D721Med (cell line): ENCODE measurements at regions not wholly inside any gene's neighbourhood (a gene's known extent, or its start where the extent isn't known, plus 50 kb on each side); places are given as distances from the start of the nearest gene placed in this dataset.

Experiments used
- DNase-seq: peaks from one replicate; pipeline ENCODE4 v3.0.0; 2011; ENCODE audit warnings: low spot score; ENCODE audit not compliant: insufficient read length
- FAIRE-seq: peaks from 2 replicates; lab custom pipeline; 2011; peaks lifted over from hg19 to GRCh38; lab: Jason Lieb, UNC
- TF ChIP-seq, protein P1 (sequence below): IDR thresholded peaks from 2 replicates; pipeline ENCODE4 v1.5.1; 2012; ENCODE audit warnings: mild to moderate bottlenecking, control low read depth; ENCODE audit not compliant: insufficient read depth; ENCODE audit errors: missing control alignments

DNA sequence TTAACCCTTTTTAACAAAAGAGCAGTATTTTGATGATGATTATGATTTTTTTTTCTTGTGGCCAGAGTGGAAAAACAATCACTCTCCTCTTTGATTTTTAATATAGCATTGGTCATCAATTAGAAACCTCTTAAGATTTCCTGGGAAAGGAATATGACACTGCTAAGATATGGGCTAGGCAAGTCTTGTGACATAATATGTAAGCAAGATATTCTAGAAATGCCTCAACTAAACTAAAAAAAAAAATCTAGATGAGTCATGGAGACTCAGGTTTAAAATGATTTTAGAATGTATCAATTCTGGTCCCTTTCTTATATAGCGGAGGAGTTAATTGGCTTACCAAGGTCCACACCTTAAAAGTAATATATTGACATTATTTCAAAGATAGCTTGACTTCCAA, 60.3 kb upstream of the JUN start:
- TF ChIP-seq, protein P1, sequence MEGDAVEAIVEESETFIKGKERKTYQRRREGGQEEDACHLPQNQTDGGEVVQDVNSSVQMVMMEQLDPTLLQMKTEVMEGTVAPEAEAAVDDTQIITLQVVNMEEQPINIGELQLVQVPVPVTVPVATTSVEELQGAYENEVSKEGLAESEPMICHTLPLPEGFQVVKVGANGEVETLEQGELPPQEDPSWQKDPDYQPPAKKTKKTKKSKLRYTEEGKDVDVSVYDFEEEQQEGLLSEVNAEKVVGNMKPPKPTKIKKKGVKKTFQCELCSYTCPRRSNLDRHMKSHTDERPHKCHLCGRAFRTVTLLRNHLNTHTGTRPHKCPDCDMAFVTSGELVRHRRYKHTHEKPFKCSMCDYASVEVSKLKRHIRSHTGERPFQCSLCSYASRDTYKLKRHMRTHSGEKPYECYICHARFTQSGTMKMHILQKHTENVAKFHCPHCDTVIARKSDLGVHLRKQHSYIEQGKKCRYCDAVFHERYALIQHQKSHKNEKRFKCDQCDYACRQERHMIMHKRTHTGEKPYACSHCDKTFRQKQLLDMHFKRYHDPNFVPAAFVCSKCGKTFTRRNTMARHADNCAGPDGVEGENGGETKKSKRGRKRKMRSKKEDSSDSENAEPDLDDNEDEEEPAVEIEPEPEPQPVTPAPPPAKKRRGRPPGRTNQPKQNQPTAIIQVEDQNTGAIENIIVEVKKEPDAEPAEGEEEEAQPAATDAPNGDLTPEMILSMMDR, result no peak
- no peak for FAIRE-seq
- DNase-seq, result no peak

DNA sequence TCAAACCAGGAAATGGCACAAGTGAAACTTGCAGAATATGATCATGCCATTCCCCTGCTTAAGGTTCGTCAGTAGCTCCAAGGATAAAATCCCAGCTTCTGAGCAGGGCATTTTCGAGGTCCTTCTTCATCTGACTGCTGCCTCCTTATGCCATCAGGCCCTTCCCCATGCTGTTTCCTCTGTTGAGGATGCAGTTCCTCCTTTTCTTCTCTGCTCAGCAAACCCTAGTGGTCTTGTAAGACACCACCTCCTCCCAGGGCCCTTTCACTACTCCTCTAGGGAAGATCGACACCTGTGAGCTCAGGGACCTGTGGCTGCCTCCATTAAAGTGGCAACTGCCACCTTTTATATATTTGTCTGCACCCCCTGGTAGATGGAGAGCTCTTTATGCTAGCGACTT, 62.1 kb upstream of the JUN start:
- DNase-seq (no peak), FAIRE-seq (no peak)
- TF ChIP-seq, protein P1, result no peak

DNA sequence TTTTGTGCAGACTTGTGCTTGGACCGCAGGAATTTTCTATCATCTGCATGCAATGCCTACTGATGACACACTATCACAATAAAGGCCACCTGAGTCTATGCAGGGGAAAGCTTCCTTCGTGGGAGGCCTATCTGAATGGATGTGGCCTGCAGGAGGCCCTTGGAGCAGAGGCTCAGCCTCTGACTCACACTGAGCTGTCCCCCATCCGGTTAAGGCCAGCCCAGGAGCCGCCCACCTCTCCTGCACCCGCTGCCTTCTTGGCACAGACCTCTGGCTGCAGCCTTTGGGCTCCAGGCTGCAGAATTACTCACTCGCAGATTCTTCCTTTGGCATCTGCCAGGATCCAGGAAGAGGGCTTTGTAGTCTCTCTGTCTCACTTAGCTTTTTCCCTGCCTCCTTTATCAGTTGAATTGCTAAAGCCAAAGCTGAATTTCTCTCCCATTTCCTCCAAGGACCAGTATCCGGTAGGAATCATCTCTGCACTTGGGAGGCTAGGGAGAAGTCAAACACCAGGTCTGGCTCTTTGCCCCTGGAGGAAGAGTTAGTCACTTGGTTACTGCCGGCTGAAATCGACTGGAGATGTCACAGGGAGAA, 65.1 kb upstream of the JUN start:
- TF ChIP-seq, protein P1, result no peak
- no peak for FAIRE-seq
- DNase-seq, result no peak

DNA sequence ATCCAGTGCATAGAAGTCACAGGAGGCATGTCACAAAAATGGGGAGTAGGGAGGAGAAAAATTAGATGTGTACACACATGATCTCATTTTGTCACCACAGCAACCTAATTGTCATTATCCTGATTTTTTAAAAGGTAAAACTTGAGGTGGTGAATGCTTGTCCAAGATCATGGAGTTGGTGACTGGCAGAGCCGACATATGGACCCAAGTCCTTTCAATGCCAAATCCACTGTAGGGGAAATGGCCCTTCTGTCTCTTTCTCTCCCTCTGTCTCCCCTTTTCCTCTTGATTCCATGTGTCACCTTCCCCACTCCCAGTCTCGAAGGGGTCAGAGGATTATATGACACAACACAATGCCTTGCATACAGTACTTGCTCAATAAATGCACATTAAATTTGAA, 65.7 kb upstream of the JUN start:
- FAIRE-seq (no peak), DNase-seq (no peak)
- TF ChIP-seq, protein P1, result no peak

DNA sequence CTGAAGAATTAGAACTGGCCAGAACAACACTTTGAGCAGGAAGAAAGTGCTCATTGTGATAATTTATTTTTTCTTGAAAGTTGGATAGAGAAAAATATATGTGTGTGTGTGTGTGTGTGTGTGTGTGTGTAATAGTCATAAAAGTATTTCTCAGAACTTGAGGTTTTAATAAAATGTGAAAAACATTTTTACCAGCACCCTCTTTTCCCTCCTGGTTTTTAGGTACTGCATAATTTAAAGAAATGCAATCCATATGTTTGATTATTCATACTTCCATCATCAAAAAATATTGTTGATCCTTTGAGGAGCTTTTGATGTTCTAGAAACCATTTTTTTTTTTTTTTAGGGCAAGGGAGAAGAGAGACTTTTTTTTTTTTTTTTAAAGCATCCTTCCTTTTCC, 66.8 kb upstream of the JUN start:
- TF ChIP-seq, protein P1, result no peak
- no peak for FAIRE-seq
- no peak for DNase-seq

DNA sequence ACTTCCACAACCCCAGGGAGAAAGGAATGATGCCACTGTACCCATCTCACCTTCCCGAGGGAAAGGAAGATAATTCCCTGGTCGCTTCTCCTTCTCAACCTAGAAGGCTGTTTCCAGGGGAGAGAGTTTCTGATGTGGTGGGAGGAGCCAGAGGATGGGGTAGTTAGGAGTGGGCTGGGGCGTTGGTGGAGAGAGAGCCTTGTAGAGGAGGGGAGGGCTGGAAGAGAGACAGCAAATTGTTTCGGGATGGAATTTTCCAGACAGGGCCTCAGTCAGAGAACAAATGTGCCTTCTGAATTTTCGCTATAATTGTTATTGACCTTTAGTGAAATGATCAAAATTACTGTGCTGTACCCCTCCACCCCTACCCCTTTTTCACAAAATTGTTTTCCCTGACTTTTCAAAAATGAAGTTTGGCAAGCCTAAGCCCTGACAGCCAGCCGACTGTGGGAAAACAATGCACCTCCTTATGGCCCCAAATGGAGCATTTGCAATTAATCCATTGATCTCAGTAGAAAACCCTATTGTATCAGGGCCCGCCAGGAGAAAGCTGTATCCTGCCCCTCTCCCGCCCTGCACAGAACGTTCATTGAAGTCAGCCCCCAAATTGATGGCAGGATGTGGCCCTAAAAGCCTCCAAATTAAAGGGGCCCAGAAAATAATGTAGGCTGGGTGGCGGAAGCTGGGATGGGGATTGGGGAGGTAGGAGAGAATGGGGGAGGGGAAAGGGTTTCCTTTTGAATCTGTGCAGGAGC, 69.1 kb upstream of the JUN start:
- FAIRE-seq (no peak), DNase-seq (no peak)
- TF ChIP-seq, protein P1, result no peak

DNA sequence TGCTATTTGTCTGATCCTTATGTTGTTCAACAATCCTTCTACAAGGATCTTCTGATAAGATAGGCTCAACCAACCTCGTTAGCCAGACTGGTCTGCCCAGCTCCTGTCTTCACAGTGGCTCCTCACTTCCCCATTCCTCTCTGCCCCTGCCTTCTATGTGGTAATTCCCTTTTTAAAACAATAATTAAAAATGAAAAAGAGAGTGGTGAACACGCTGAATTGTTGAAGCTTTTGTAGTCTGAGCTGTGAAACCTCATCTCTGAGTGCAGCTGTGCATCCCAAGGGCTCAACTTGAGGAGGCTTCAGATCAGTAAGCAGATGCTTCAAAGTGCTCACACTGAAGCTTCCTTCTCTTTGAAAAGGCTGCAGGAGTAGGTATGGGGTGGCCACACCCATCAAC, 70.7 kb upstream of the JUN start:
- DNase-seq (no peak), FAIRE-seq (no peak)
- TF ChIP-seq, protein P1, result no peak
